ENCODE measurements at regions not wholly inside any gene's neighbourhood (a gene's known extent, or its start where the extent isn't known, plus 50 kb on each side); places are given as distances from the start of the nearest gene placed in this dataset.

DNA sequence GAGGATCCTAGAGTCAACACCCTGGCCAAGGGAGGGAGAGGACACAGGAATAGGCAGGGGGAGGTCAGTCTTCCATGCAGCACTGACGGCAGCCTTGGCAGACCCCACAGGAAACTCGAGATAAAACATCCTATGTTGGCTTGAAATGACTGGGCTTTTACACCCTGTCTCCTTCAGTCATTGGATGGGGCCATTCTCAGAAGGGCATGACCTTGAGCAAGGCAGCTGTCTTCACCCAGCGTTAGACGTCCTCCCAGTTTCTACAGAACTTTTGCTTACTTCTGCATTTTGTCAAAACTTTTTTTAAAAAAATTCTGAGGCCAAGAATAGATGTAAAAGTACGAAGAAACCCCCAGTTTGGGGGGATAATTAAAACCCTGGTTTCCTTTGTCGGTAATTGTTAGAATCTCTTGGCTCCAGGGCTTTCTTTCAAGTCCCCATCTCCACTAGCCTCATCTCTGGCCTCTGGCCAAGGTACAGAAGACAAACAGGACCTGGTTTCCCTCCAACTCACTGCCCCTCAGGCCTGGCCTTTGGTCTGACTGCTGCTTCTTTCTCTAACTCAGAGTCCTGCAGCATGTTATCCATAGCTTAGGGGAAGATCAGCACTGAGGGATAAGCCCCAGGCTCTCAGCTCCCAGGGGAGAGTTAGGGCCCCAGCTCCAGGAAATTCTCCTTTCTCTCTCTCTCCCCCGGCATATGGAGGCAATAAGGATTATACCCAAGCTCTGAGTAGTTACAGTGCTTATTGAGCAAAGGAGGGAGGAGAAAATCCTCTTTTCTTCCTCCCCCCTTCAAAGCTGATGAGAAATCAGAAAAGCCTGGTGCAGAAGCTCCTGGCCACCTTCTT is 51.6 kb upstream of the KCND3 start:
- DNase-seq: no peak

DNA sequence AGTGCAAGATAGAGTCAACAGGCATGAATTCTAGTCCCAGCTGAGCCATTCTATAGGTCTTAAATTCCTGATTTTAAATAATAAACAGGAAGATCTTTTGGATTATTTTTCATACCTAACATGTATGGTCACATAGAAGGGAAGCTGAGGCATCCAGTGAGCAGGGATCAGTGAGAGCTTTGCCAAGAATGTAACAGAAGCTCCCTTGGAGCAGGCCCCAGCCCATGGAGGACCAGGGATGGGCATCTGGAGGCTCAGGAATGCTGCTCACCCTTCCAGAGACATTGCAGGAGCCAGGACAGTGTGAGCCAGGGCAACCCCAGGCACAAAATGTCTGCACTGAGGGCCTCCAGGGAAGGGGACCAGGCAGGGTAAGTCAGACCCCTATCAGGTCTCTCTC is 54.4 kb upstream of the KCND3 start:
- no peak for DNase-seq

DNA sequence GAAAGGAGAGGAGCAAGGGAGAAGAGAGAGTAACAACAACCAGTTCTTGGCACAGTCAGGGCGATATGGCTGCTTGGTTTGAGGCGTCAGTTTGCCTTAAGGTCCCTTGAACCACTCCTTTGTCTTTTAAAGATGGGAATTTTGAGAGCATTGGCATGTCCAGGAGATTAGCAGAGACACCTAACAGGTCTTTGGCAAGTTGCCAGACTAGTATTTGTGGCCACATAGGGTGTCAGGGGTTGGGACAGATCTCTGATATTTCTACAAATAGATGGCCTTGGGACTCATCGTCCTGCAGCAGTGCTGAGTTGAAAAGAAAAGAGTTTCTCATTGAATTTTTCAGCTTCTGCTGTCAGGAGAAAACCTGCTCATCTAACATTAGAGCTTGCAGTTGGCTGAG is 55.3 kb upstream of the KCND3 start:
- no peak for DNase-seq

DNA sequence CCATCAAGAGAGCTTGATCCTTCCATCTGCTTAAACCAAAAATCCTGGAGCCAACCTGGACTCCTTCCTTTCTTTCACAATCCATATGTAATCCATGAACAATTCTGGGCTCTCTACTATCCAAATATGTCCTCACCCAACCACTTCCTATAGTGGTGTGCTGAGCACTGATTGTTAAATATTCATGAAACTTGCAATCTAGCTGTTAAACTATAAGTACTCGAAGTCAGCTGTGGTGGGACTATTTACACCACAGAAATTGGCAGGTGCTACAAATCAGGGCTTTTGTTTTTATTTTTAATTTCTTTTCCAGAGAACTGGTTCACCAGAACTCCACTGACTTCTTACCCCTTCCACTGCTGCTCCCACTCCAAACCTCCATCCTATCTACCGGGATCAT is 57.2 kb upstream of the KCND3 start:
- DNase-seq: no peak

GRCh38 chr1:112048421-112048820 is 59.0 kb upstream of the KCND3 start:
- no peak for DNase-seq

- no peak for DNase-seq
These were observed 65.0 kb upstream of the KCND3 start for GRCh38 chr1:112054510-112054909.

- DNase-seq: no peak
These were observed 66.9 kb upstream of the KCND3 start for GRCh38 chr1:112056354-112056753.

DNA sequence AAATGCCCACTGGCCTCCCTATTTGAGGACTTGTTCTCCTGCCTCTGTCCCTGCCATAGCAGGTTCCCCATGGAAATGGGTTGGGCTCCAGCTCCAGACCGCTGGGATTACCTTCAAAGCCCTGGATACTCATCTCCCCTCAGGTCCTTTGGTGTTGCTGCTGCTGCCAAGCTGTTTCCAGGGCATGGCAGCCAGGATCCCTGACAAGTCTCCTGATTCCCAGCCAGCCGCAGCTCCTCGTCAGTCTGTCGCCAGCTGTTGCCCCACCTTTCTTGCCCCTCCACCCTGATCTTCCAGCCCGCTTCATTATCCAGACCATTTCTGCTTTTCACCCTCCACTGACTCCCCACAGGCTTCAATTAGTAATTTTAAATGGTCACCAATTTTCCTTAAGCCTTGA is 68.3 kb upstream of the KCND3 start:
- no peak for DNase-seq

DNA sequence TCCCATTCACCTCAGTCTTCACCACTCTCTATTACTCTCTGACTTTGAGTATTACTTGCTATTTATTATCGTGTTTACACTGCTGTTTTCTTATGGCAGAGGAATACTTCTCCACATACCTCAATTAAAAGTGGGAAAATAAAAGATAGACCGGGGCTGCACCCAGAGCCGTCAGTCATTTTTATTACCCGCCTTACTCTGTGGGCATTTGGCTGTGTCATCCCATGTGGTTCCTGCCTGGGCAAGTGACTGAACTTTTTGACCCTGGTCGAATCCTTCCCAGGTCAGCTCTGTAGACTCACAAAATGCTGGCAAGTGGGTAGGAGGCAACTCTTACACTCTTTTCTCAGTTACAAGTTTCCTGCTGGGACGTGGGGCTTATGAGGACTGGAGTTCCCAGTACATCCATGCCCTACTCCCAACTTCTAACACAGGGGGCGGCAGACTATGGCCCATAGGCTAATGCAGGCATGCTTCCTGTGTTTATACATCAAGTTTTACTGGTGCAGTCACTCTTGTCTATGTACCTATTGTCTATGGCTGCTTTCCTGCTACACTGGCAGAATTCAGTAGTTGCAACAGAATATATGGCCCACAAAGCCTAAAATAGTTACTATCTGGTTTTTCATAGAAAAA is 69.5 kb upstream of the KCND3 start:
- DNase-seq: no peak

GRCh38 chr1:112059679-112060078 is 70.2 kb upstream of the KCND3 start:
- DNase-seq: no peak

DNA sequence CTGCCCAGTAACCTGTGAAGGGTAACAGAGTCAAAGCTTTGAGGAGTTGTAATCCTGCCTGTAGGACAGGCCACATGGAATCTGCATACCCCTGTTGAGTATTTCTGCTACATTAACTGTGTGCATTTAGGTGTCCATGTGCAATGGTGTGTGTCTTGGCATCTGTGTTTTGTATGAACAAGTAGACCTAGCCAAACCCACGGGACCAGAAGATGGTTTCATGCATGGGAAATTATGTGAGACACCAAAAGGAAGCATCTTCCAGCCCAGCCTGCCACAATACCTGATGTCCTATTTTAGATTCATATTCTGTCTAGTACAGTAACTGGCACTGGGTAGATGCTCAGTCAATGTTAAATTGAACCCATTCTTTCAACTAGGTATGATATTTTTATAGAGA is 70.8 kb upstream of the KCND3 start:
- DNase-seq: no peak

- no peak for DNase-seq
These were observed 71.6 kb upstream of the KCND3 start for GRCh38 chr1:112061056-112061455.

- DNase-seq: no peak
These were observed 72.4 kb upstream of the KCND3 start for GRCh38 chr1:112061901-112062320.

DNA sequence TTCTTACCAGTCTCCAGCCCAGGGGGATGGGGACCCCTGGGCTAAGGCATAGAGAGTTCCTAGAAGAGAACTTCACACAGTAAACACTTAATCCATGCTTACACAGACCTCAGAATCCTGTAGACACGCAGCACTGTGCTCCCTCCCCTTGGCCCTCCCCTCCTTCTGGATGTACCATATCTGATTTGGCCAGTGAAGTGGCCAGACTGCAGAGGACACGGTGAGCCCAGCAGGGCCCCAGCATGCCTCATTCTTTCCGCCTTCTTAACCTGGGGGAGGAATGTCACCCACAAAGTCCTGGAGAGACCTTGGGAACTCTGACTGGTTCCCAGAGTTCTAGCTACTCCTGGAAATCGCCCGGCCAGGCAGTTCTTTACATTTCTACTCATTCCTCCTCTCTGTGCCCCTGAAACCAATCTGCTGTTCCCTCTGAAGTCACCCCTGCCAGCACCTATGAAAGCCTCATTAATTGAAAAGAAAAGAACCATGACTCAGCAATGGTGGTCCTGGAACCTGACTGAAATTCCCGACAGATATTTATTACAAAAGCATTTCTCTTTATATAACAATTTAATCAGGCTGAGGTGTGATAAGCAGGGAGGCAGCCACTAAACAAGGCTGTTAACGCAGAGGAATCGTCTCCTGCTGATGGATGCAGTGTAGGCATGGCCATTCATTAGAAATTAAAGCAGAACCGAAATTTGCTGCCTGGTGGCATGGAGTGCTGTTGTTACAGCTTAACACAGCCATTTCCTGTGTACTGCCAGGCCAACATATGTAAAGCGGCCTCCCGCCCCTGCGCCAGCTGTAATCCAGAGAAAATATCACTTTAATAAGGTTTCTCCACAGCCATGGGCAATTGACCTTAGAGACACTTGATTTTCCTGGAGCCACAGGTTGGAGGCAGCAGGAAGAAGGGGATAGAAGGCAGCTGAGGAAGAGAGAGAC is 74.6 kb upstream of the KCND3 start:
- no peak for DNase-seq

- no peak for DNase-seq
These were observed 78.5 kb upstream of the KCND3 start for GRCh38 chr1:112067989-112068388.

GRCh38 chr1:112070677-112071076 is 81.2 kb upstream of the KCND3 start:
- DNase-seq: no peak

DNA sequence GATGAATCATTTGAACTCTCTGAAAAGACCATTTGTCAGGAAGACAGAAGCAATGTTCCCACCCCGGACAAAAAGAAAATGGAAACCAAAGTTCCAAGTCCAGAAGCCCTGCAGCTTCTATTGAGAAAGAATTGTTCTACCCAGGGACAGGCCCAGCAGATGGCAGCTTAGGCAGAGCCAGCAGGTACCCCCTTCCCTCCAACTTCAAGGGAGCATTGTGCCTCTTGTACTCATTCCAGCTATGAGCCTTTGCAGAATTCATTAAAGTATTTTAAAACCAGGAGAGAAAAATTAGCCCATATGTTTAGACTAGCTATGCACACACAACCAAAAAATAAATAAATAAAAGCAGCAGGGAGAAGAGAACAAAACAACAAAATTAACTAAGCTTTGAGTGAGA is 85.2 kb upstream of the KCND3 start:
- DNase-seq: no peak

DNA sequence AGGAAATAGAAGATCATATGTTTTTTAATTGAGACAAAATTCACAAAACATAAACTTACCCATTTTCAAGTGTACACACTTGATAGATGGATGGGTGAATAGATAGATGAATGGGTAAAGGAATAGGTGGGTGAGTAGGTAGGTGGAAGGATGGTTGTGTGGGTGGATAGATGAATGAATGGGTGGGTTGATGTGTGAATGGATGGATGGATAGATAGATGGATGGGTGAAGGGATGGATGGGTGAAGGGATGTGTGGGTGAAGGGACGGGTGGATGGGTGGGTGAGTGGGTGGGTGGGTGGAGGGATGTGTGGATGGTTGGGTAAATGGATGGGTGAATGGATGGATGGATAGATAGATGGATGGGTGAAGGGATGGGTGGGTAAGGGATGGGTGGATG is 86.1 kb upstream of the KCND3 start:
- DNase-seq: no peak

- DNase-seq: no peak
These were observed 90.0 kb upstream of the KCND3 start for GRCh38 chr1:112079446-112079845.

DNA sequence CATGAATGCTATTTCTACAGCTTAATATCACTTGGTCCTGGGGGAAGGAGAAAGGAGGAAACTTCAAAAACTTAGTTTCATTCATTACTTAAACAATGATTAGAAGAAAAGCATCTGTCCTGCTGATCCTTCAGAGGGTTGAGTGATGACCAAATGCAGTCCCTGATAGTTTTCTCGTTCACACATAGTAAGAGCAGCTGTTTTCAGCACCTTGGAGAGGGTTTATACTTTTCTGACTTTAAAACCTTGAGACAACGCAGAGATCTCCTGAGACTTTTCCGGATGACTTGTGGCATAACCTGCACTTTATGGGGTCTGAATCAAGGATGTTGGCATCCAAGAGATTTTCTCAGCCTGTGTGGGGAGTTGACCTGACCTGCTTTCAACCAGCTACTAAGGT is 94.0 kb upstream of the KCND3 start:
- DNase-seq: no peak

DNA sequence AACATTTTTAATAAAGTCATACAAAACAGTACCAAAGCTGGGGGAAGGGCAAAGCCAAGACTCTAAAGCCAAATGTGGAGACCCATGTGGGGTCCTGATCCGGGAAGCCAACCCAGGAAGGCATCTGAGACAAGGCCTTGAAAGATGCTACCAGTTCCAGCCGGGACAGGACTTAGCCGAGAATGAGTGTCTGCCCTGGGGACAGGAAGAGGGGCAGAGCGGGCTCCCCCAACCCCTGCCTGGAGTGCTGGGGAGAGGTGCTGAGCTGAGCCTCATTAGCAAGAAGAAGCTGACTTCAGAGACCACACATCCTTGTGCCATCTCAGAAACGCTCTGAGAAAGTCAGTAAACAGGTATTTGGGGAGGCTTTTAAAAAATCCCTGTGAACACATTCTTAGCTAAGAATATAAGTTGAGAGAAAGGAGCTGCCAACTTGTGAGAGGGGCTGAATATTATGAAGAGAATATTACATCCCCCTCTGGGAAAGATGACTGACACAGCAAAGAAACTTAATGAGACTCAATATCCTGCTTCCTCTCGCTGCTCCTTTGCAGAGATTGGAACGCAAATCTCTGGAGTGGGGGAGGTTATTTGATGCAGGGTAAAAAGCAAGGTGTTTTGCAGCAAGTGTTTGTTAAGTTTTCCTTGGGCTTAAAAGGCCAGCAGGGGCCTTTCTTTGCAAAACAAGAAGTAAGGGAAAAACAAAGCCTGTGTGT is 103.3 kb upstream of the KCND3 start:
- DNase-seq: no peak

- no peak for DNase-seq
These were observed 103.9 kb upstream of the KCND3 start for GRCh38 chr1:112093372-112093694.

DNA sequence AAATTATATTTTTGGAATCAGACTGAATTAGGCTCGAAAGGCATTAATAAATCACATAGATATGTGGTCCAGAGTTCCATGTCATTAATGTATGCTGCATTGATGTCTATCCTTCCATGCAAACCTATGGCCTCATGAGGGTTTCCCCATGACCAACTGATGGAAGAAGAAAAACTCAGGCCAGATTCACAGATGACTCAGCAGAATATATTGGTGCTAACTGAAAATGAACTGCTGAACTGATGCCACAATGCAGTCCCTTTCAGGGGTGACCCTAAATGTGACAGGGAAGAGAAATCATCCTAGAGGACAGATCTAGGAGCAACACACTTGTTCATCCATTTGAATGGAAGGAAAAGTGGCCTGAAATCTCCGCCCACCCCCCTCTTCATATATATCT is 110.5 kb upstream of the KCND3 start:
- DNase-seq: no peak
